Loucy (cell line): ENCODE measurements at regions not wholly inside any gene's neighbourhood (a gene's known extent, or its start where the extent isn't known, plus 50 kb on each side); places are given as distances from the start of the nearest gene placed in this dataset.

Experiments
- H2AFZ ChIP-seq: fragments of 200-600 bp; sonication (generic); 2 replicates; pipeline ENCODE4 v1.6.0; 2016; ENCODE audit warnings: antibody characterized with exemption, mild to moderate bottlenecking, low read length, moderate library complexity
- H3F3A ChIP-seq: fragments of 200-600 bp; 2 replicates; pipeline ENCODE4 v1.6.0; 2016; ENCODE audit warnings: antibody characterized with exemption, low read depth, mild to moderate bottlenecking
- H3K27me3 ChIP-seq: fragments of 200-600 bp; sonication (generic); 2 replicates; pipeline ENCODE4 v1.6.1; 2014; ENCODE audit warnings: low read length, mild to moderate bottlenecking; ENCODE audit not compliant: insufficient read depth, poor library complexity, severe bottlenecking
- H3K36me3 ChIP-seq: fragments of 200-600 bp; sonication (generic); 2 replicates; pipeline ENCODE4 v1.6.1; 2016; ENCODE audit warnings: low read length; ENCODE audit not compliant: insufficient read depth
- H3K4me1 ChIP-seq: fragments of 200-600 bp; sonication (generic); 2 replicates; pipeline ENCODE4 v1.5.1; 2014; ENCODE audit warnings: low read length, mild to moderate bottlenecking; ENCODE audit not compliant: insufficient read depth, poor library complexity, severe bottlenecking
- H3K4me2 ChIP-seq: fragments of 200-600 bp; sonication (generic); 2 replicates; pipeline ENCODE4 v1.6.0; 2014; ENCODE audit warnings: antibody characterized with exemption, low read length, low read depth, mild to moderate bottlenecking; ENCODE audit not compliant: poor library complexity, severe bottlenecking
- H3K4me3 ChIP-seq: fragments of 200-600 bp; sonication (generic); 2 replicates; pipeline ENCODE4 v1.5.1; 2014; ENCODE audit warnings: low read length, mild to moderate bottlenecking, mixed read lengths; ENCODE audit not compliant: poor library complexity, severe bottlenecking
- H3K79me2 ChIP-seq: fragments of 200-600 bp; sonication (generic); 2 replicates; pipeline ENCODE4 v1.6.1; 2014; ENCODE audit warnings: low read length; ENCODE audit not compliant: insufficient read depth
- H3K9ac ChIP-seq: fragments of 200-600 bp; sonication (generic); 2 replicates; pipeline ENCODE4 v1.6.0; 2014; ENCODE audit warnings: mild to moderate bottlenecking, low read depth, low read length, moderate library complexity; ENCODE audit not compliant: poor library complexity, severe bottlenecking
- H3K9me2 ChIP-seq: fragments of 200-600 bp; sonication (generic); replicated peaks from 2 replicates; pipeline ENCODE4 v1.6.1; 2016; ENCODE audit warnings: low read depth, low read length, mixed read lengths
- H3K9me3 ChIP-seq: fragments of 200-600 bp; sonication (generic); 2 replicates; pipeline ENCODE4 v1.6.1; 2014; ENCODE audit warnings: mild to moderate bottlenecking, antibody characterized with exemption, low read length, low read depth; ENCODE audit not compliant: insufficient read depth
- H4K20me1 ChIP-seq: fragments of 200-600 bp; sonication (generic); 2 replicates; pipeline ENCODE4 v1.6.0; 2014; ENCODE audit warnings: antibody characterized with exemption, low read length, mild to moderate bottlenecking; ENCODE audit not compliant: insufficient read depth, poor library complexity, severe bottlenecking
- EZH2phosphoT487 ChIP-seq: fragments of 200-600 bp; IDR thresholded peaks from 2 replicates; pipeline ENCODE4 v1.6.1; 2018; ENCODE audit warnings: antibody characterized with exemption, mild to moderate bottlenecking, moderate library complexity, borderline replicate concordance
- TF ChIP-seq, protein P1 (sequence below): fragments of 200-600 bp; sonication (generic); conservative IDR thresholded peaks from 2 replicates; pipeline ENCODE4 v1.5.1; 2014; ENCODE audit warnings: mild to moderate bottlenecking, antibody characterized with exemption, low read length

DNA sequence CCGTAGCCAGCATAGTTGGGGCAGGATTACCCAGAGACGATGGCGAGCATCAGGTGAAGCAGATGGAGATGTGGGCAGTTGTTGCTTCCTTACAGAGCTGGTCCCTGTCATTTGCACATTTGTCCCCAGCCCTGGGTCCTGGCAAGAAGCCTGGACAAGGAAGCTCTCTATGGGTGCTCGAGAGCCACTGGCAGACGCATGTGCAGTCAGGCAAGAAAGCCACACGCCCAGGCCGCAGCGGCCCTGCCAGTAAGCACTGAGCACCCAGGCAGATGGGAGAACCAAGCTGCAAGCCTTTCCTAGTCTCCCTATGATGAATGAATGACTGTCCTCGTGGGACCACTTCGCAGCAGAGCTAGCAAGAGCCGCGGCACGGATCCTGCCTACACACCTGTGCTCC, 182.8 kb downstream of the FOXO1 start:
- Histone ChIP-seq H3K27me3 (no peaks in the 10 kb centered on the region), H3F3A (no peaks in the 10 kb centered on the region), H4K20me1 (no peaks in the 10 kb centered on the region), H3K79me2 (no peaks in the 10 kb centered on the region), H2AFZ (no peak overlapping the region), H3K36me3 (no peaks in the 10 kb centered on the region), H3K4me1 (peaks cover 9% of the 10 kb centered on the region), H3K9me2 (no peaks in the 10 kb centered on the region), H3K9me3 (no peaks in the 10 kb centered on the region), H3K9ac (no peak overlapping the region), H3K4me3 (no peak overlapping the region), H3K4me2 (no peak overlapping the region)
- TF ChIP-seq EZH2phosphoT487: no peak
- TF ChIP-seq, protein P1, sequence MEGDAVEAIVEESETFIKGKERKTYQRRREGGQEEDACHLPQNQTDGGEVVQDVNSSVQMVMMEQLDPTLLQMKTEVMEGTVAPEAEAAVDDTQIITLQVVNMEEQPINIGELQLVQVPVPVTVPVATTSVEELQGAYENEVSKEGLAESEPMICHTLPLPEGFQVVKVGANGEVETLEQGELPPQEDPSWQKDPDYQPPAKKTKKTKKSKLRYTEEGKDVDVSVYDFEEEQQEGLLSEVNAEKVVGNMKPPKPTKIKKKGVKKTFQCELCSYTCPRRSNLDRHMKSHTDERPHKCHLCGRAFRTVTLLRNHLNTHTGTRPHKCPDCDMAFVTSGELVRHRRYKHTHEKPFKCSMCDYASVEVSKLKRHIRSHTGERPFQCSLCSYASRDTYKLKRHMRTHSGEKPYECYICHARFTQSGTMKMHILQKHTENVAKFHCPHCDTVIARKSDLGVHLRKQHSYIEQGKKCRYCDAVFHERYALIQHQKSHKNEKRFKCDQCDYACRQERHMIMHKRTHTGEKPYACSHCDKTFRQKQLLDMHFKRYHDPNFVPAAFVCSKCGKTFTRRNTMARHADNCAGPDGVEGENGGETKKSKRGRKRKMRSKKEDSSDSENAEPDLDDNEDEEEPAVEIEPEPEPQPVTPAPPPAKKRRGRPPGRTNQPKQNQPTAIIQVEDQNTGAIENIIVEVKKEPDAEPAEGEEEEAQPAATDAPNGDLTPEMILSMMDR: no peak

DNA sequence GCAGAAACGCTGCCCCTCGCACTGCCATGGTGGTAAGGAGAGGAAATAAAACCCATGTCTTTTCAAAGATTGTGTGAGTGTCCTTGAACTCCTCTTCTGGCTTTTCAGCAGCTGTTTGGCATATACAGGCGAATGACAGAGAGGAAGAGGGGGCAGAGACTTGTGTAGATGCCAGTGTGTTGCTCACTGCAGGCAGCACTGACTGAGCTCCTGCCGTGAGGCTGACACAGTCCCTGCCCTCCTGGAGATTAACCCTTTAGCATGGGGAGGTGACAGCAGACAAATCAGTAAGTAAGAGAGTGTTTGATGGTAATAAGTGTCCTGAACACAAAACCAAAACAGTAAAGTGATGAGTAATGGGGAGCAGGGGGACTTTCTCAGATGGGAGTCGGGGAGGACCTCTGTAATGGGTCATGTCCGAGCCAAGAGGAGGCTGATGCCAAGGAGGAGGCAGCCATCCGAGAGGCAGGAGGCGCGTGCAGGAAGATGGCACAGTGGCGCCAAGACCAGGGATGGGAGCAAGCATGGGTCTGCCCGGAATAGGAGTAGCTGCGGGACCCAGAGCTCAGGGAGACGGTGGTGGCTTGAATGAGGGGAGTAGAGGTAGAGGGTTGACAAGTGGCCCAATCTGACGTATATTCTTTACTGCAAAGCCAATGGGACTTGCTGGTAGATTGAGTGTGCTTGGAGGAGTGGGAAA, 182.2 kb downstream of the FOXO1 start:
- Histone ChIP-seq H3K27me3 (no peaks in the 10 kb centered on the region), H3K4me1 (peaks cover 10% of the 10 kb centered on the region), H2AFZ (no peak overlapping the region)

DNA sequence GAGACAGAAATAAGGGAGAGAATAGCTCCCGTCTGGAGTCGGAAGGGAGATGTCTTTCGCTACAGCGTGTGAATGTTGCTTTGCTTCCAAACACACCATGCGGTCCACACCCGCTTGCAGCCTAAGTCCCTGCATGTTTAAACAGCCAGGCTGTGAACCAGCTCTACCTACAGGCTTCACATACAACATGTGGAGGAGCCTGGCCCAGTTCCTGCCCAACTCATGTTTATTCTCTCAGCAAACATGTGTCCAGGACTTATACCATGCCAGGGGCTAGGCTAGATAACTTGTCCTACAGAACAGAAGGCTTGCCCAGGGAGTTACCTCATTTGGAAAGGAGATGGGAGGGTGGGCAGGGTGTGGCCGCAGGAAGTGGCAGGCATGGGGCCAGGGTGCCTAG, 181.5 kb downstream of the FOXO1 start:
- Histone ChIP-seq H3K9me2 (no peaks in the 10 kb centered on the region), H3K9me3 (no peaks in the 10 kb centered on the region), H3K36me3 (no peaks in the 10 kb centered on the region), H3K9ac (no peak overlapping the region), H3K4me2 (no peak overlapping the region), H3K27me3 (no peaks in the 10 kb centered on the region), H3K4me1 (peaks cover 17% of the 10 kb centered on the region), H3K79me2 (no peaks in the 10 kb centered on the region), H2AFZ (no peak overlapping the region), H4K20me1 (no peaks in the 10 kb centered on the region), H3F3A (no peaks in the 10 kb centered on the region), H3K4me3 (no peak overlapping the region)
- no peak for TF ChIP-seq EZH2phosphoT487
- TF ChIP-seq, protein P1: no peak

More for the DNA sequence above, 182.2 kb downstream of the FOXO1 start:
- no peaks in the 10 kb centered on the region for H3K9me3 ChIP-seq
- no peaks in the 10 kb centered on the region for H3K36me3 ChIP-seq
- no peaks in the 10 kb centered on the region for H3K79me2 ChIP-seq
- no peak overlapping the region for H3K9ac ChIP-seq
- no peak overlapping the region for H3K4me2 ChIP-seq
- no peak overlapping the region for H3K4me3 ChIP-seq
- H3K9me2 ChIP-seq: no peaks in the 10 kb centered on the region
- no peaks in the 10 kb centered on the region for H4K20me1 ChIP-seq
- no peaks in the 10 kb centered on the region for H3F3A ChIP-seq
- no peak for TF ChIP-seq EZH2phosphoT487
- TF ChIP-seq, protein P1: no peak
